Stomach (tissue), 4 donors: ENCODE measurements at regions not wholly inside any gene's neighbourhood (a gene's known extent, or its start where the extent isn't known, plus 50 kb on each side); places are given as distances from the start of the nearest gene placed in this dataset.

Experiments
- EP300 ChIP-seq: sonication (generic); formaldehyde crosslinking; IDR thresholded peaks from one replicate; pipeline ENCODE4 v1.6.1; 2017; ENCODE audit warnings: antibody characterized with exemption
- POLR2A ChIP-seq, 4 donors: fragments of 450-650 bp; IDR thresholded peaks; one replicate each; pipeline ENCODE4 v1.6.1; 2016; ENCODE audit warnings: antibody characterized with exemption in 4 of 4, control low read depth in 2 of 4, mild to moderate bottlenecking in 1 of 4, moderate library complexity in 1 of 4
- POLR2AphosphoS5 ChIP-seq, 3 donors: sonication (generic); formaldehyde crosslinking; IDR thresholded peaks; one replicate each; pipeline ENCODE4 v1.6.1; 2016; ENCODE audit warnings: antibody characterized with exemption in 3 of 3
- TF ChIP-seq, protein P1 (sequence below), 7 experiments: fragments of 450-650 bp in 4 of 7; fragments of 200-600 bp in 3 of 7; sonication (generic) in 3 of 7; IDR thresholded peaks; one replicate each; pipeline ENCODE4 v1.5.1; 2016 to 2019; ENCODE audit warnings: antibody characterized with exemption in 7 of 7, control low read depth in 2 of 7, mild to moderate bottlenecking in 1 of 7

DNA sequence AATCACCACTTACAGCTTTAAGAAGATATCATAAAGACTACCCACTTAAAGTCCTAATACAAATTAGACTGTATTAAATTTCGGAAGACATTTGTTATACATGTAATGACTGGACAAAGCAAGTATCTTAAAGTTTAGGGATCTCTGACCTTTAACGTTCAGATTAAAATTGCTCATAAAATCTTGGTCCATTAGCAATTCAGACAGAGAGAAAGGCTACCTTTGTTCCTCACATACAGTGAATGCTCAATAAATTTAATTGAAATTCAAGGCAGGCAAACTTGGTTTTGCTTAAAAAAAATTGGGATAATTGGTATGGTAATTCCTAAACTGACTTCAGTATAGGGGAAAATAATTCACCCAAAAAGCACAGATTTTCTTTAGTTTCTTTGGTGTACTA, 285.9 kb upstream of the EMCN start:
- TF ChIP-seq POLR2A (IDR thresholded peaks at IDR 0.05) (no peak), EP300 (no peak), POLR2AphosphoS5 (IDR thresholded peaks at IDR 0.05) (no peak)
- TF ChIP-seq, protein P1, sequence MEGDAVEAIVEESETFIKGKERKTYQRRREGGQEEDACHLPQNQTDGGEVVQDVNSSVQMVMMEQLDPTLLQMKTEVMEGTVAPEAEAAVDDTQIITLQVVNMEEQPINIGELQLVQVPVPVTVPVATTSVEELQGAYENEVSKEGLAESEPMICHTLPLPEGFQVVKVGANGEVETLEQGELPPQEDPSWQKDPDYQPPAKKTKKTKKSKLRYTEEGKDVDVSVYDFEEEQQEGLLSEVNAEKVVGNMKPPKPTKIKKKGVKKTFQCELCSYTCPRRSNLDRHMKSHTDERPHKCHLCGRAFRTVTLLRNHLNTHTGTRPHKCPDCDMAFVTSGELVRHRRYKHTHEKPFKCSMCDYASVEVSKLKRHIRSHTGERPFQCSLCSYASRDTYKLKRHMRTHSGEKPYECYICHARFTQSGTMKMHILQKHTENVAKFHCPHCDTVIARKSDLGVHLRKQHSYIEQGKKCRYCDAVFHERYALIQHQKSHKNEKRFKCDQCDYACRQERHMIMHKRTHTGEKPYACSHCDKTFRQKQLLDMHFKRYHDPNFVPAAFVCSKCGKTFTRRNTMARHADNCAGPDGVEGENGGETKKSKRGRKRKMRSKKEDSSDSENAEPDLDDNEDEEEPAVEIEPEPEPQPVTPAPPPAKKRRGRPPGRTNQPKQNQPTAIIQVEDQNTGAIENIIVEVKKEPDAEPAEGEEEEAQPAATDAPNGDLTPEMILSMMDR (IDR thresholded peaks at IDR 0.05) = no peak
